ENCODE measurements at regions not wholly inside any gene's neighbourhood (a gene's known extent, or its start where the extent isn't known, plus 50 kb on each side); places are given as distances from the start of the nearest gene placed in this dataset.

- in situ Hi-C loops (cut with MboI) (no loop called here), intact Hi-C loops (cut with micrococcal nuclease) (no loop called here)
- Histone ChIP-seq H3K4me1 (replicated peaks in 1 of 2; ENCODE audit: control insufficient read depth in 2 of 2, insufficient read depth in 2 of 2, low read length in 2 of 2) (peaks cover 0 to 9% of the 10 kb centered on the region in 2 experiments; a peak in 1 of 5 replicates), H2AFZ (ENCODE audit: low read depth, low read length) (no peak overlapping the region), H3K4me3 (no peak overlapping the region), H3K4me2 (ENCODE audit: insufficient read depth, low read length) (no peak overlapping the region), H3K9ac (ENCODE audit: insufficient read depth in 1 of 2, low read depth in 2 of 2, low read length in 2 of 2) (no peak overlapping the region), H3K36me3 (ENCODE audit: control insufficient read depth, insufficient read depth, low read length) (no peaks in the 10 kb centered on the region), H3K27ac (ENCODE audit: extremely low read depth, low read depth, low read length) (no peak overlapping the region), H3K27me3 (ENCODE audit: control insufficient read depth in 2 of 2, insufficient read depth in 2 of 2, low read length in 2 of 2) (no peaks in the 10 kb centered on the region), H3K9me1 (ENCODE audit: control insufficient read depth, insufficient read depth, low read length) (no peaks in the 10 kb centered on the region), H3K9me3 (replicated peaks; ENCODE audit: control insufficient read depth, insufficient read depth, low read depth, low read length) (peaks cover 16% of the 10 kb centered on the region; the same call in 1 of the 2 replicates), H3K79me2 (ENCODE audit: control insufficient read depth, insufficient read depth, low read length) (no peaks in the 10 kb centered on the region), H4K20me1 (replicated peaks; ENCODE audit: control insufficient read depth, insufficient read depth, low read length) (no peaks in the 10 kb centered on the region)
- CTCF ChIA-PET (ENCODE audit: low intra/inter-chr PET ratio): no interaction called here
- DNase-seq (ENCODE audit: extremely low read depth in 1 of 4, low spot score in 3 of 4): no peak
- no peak for TF ChIP-seq CBX8 (IDR thresholded peaks at IDR 0.05; ENCODE audit: borderline replicate concordance, extremely low read depth, low read depth, low read length, poor library complexity, severe bottlenecking)
- TF ChIP-seq ATF2 (CRISPR knock-in tag; IDR thresholded peaks at IDR 0.05): no peak
- TF ChIP-seq SMARCB1 (IDR thresholded peaks at IDR 0.05; ENCODE audit: insufficient read length, low read depth): no peak
- TF ChIP-seq NCOA6 (IDR thresholded peaks at IDR 0.05): no peak
- no peak for TF ChIP-seq CREB3 (tag; conservative IDR thresholded peaks at IDR 0.05; ENCODE audit: low read depth)
- no peak for TF ChIP-seq ZNF512 (tag; IDR thresholded peaks at IDR 0.05)
- TF ChIP-seq COPS2 (conservative IDR thresholded peaks at IDR 0.05): no peak
- TF ChIP-seq HDAC6 (IDR thresholded peaks at IDR 0.05; ENCODE audit: low read depth, low read length): no peak
- no peak for TF ChIP-seq ZNF134 (CRISPR knock-in tag; conservative IDR thresholded peaks at IDR 0.05)
- TF ChIP-seq MED1 (CRISPR knock-in tag; IDR thresholded peaks at IDR 0.05; ENCODE audit: borderline replicate concordance): no peak
- no peak for TF ChIP-seq ZNF282 (CRISPR knock-in tag; IDR thresholded peaks at IDR 0.05)
- TF ChIP-seq ZBTB8A (IDR thresholded peaks at IDR 0.05; ENCODE audit: partially characterized antibody): no peak
- 86% methylated on average over 10 of the region's 10 CpGs for WGBS (ENCODE audit: insufficient coverage, low coverage, missing lambda C conversion rate)
- no TSS peak for BruUV-seq (replicated peaks)
- peak; percentile 42 for FAIRE-seq
- POLR2A ChIA-PET: interaction anchor here (1.2 kb wide), 1 partner anchor 145 kb away, joined by 4 read pairs; no protein-coding TSS in a partner anchor
- ATAC-seq: no peak
Observed at GRCh38 chr5:42948961-42949347, 91.2 kb downstream of the ANXA2R start.

Data from K562 (cell line).